SH-SY5Y (cell line): ENCODE measurements at regions not wholly inside any gene's neighbourhood (a gene's known extent, or its start where the extent isn't known, plus 50 kb on each side); places are given as distances from the start of the nearest gene placed in this dataset.

Experiments
- GATA2 ChIP-seq: IDR thresholded peaks from 2 replicates; pipeline ENCODE4 v1.6.1; 2011; ENCODE audit warnings: mild to moderate bottlenecking, low read depth, low read length
- GATA3 ChIP-seq: IDR thresholded peaks from 2 replicates; pipeline ENCODE4 v1.6.1; 2011; ENCODE audit warnings: low read depth, mild to moderate bottlenecking, low read length, moderate library complexity

- no peak for TF ChIP-seq GATA2
- no peak for TF ChIP-seq GATA3
Observed at GRCh38 chr15:36479200-36479896, 100.1 kb upstream of the CDIN1 start.
